ENCODE measurements at regions not wholly inside any gene's neighbourhood (a gene's known extent, or its start where the extent isn't known, plus 50 kb on each side); places are given as distances from the start of the nearest gene placed in this dataset.

DNA sequence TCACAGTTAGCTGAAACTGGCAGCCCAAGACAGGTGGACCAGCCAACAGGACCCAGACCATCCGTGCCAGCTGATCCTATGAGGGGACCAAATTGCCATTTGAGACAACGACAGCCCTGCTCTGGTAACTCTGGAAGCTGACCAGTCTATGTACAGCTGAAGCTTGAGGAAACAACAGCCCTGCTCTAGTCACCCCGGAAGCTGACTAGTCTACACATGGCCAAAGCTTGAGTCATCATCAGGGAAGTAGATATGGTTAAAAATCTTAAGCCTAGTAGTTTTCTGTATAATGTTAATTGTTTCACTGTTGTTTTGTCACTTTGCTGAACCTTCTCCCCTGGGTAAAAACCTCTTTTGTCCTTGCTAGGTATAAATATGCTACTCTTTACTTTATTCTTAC is 905.4 kb upstream of the NDST4 start:
- H3K9me2 ChIP-seq (replicated peaks; ENCODE audit: insufficient read depth): no peaks in the 10 kb centered on the region
- no peaks in the 10 kb centered on the region for H4K20me1 ChIP-seq (ENCODE audit: insufficient read depth, poor library complexity, severe bottlenecking)
- no peak for DNase-seq (ENCODE audit: low spot score)
- no peak overlapping the region for H3K4me2 ChIP-seq
- no peak for TF ChIP-seq CTCF (IDR thresholded peaks at IDR 0.05; ENCODE audit: poor library complexity)
- TF ChIP-seq EZH2 (IDR thresholded peaks at IDR 0.05; ENCODE audit: borderline replicate concordance): no peak
- no peak for TF ChIP-seq EZH2phosphoT487 (IDR thresholded peaks at IDR 0.05; ENCODE audit: low read depth, severe bottlenecking, unreplicated experiment)
- H3K27ac ChIP-seq: no peak overlapping the region
- no peaks in the 10 kb centered on the region for H3K4me1 ChIP-seq (ENCODE audit: insufficient read depth)
- 86% methylated on average over 3 of the region's 3 CpGs for WGBS (ENCODE audit: low lambda C conversion rate, missing lambda C conversion rate)
- H3K79me2 ChIP-seq: no peaks in the 10 kb centered on the region
- H3K36me3 ChIP-seq (replicated peaks; ENCODE audit: insufficient read depth, low read depth): no peaks in the 10 kb centered on the region
- no peak overlapping the region for H3K4me3 ChIP-seq
- no peak overlapping the region for H2AFZ ChIP-seq
- H3K27me3 ChIP-seq: no peaks in the 10 kb centered on the region
- no peaks in the 10 kb centered on the region for H3K9me3 ChIP-seq (ENCODE audit: low read depth)

DNA sequence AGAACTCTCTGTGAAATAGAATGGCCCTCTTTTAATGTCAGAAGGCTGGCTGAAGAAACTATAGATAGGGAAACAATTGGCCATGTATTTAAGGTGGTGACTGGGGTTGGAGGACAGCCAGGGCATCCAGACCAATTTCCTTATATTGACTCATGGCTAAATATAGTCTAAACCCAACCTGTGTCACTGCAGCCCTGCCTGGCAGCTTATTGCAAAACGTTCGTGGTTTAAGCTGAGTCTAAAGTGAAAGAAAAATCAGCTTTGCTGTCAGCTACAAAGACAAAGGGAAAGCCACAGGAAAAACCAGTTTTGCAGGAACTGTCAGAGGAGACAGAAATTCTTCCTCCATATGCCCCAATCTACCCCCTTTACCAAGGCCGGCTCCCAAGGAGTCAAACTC is 902.8 kb upstream of the NDST4 start:
- Histone ChIP-seq H4K20me1 (ENCODE audit: insufficient read depth, poor library complexity, severe bottlenecking) (no peaks in the 10 kb centered on the region), H3K79me2 (no peaks in the 10 kb centered on the region), H3K27ac (no peak overlapping the region), H2AFZ (no peak overlapping the region), H3K4me3 (no peak overlapping the region), H3K4me1 (ENCODE audit: insufficient read depth) (no peaks in the 10 kb centered on the region), H3K36me3 (replicated peaks; ENCODE audit: insufficient read depth, low read depth) (no peaks in the 10 kb centered on the region), H3K4me2 (no peak overlapping the region), H3K27me3 (no peaks in the 10 kb centered on the region), H3K9me2 (replicated peaks; ENCODE audit: insufficient read depth) (no peaks in the 10 kb centered on the region), H3K9me3 (ENCODE audit: low read depth) (no peaks in the 10 kb centered on the region)
- TF ChIP-seq EZH2phosphoT487 (IDR thresholded peaks at IDR 0.05; ENCODE audit: low read depth, severe bottlenecking, unreplicated experiment) (no peak), CTCF (IDR thresholded peaks at IDR 0.05; ENCODE audit: poor library complexity) (no peak), EZH2 (IDR thresholded peaks at IDR 0.05; ENCODE audit: borderline replicate concordance) (no peak)
- no peak for DNase-seq (ENCODE audit: low spot score)
- 85% methylated on average over 3 of the region's 3 CpGs for WGBS (ENCODE audit: low lambda C conversion rate, missing lambda C conversion rate)

DNA sequence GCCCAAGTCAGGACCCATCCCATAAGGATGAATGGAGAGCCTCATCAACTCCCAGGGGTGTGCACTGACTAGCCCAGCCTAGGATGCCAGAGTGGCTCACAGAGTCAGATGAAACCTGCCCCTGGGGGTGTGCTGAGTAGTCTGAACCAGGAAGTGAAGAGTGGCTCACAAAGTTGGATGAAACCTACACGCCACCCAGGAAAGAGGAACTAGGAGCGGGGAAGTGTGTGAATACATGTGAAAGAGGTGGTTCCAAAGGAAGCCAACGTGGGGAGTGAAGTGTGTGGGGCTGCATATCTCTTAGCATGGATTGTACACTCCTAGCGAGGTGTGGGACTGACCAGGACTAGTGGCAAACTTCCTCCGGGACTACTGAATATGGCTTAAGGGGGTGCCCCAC is 902.1 kb upstream of the NDST4 start:
- no peaks in the 10 kb centered on the region for H3K4me1 ChIP-seq (ENCODE audit: insufficient read depth)
- H3K27ac ChIP-seq: no peak overlapping the region
- H3K4me2 ChIP-seq: no peak overlapping the region
- no peaks in the 10 kb centered on the region for H4K20me1 ChIP-seq (ENCODE audit: insufficient read depth, poor library complexity, severe bottlenecking)
- H3K4me3 ChIP-seq: no peak overlapping the region
- WGBS (ENCODE audit: low lambda C conversion rate, missing lambda C conversion rate): 80% methylated on average over 5 of the region's 5 CpGs
- DNase-seq (ENCODE audit: low spot score): no peak
- TF ChIP-seq EZH2phosphoT487 (IDR thresholded peaks at IDR 0.05; ENCODE audit: low read depth, severe bottlenecking, unreplicated experiment) (no peak), EZH2 (IDR thresholded peaks at IDR 0.05; ENCODE audit: borderline replicate concordance) (no peak), CTCF (IDR thresholded peaks at IDR 0.05; ENCODE audit: poor library complexity) (no peak)
- H3K9me2 ChIP-seq (replicated peaks; ENCODE audit: insufficient read depth): no peaks in the 10 kb centered on the region
- H2AFZ ChIP-seq: no peak overlapping the region
- H3K36me3 ChIP-seq (replicated peaks; ENCODE audit: insufficient read depth, low read depth): no peaks in the 10 kb centered on the region
- H3K9me3 ChIP-seq (ENCODE audit: low read depth): no peaks in the 10 kb centered on the region
- H3K27me3 ChIP-seq: no peaks in the 10 kb centered on the region
- H3K79me2 ChIP-seq: no peaks in the 10 kb centered on the region

- Histone ChIP-seq H3K4me2 (no peak overlapping the region), H3K79me2 (no peaks in the 10 kb centered on the region), H3K4me3 (no peak overlapping the region), H3K9me2 (replicated peaks; ENCODE audit: insufficient read depth) (no peaks in the 10 kb centered on the region), H3K4me1 (ENCODE audit: insufficient read depth) (no peaks in the 10 kb centered on the region), H3K27ac (no peak overlapping the region), H3K27me3 (no peaks in the 10 kb centered on the region), H4K20me1 (ENCODE audit: insufficient read depth, poor library complexity, severe bottlenecking) (no peaks in the 10 kb centered on the region), H2AFZ (no peak overlapping the region), H3K36me3 (replicated peaks; ENCODE audit: insufficient read depth, low read depth) (no peaks in the 10 kb centered on the region), H3K9me3 (ENCODE audit: low read depth) (no peaks in the 10 kb centered on the region)
- WGBS (ENCODE audit: low lambda C conversion rate, missing lambda C conversion rate): 67% methylated on average over 1 of the region's 1 CpG
- TF ChIP-seq EZH2phosphoT487 (IDR thresholded peaks at IDR 0.05; ENCODE audit: low read depth, severe bottlenecking, unreplicated experiment) (no peak), EZH2 (IDR thresholded peaks at IDR 0.05; ENCODE audit: borderline replicate concordance) (no peak), CTCF (IDR thresholded peaks at IDR 0.05; ENCODE audit: poor library complexity) (no peak)
- no peak for DNase-seq (ENCODE audit: low spot score)
Observed at GRCh38 chr4:116015062-116015461, 901.6 kb upstream of the NDST4 start.

Data from hepatocyte (in vitro differentiated cells).